ENCODE measurements at regions not wholly inside any gene's neighbourhood (a gene's known extent, or its start where the extent isn't known, plus 50 kb on each side); places are given as distances from the start of the nearest gene placed in this dataset.
A peak's percentile ranks its signal among the peaks of the same experiment; 100 is the strongest.

DNA sequence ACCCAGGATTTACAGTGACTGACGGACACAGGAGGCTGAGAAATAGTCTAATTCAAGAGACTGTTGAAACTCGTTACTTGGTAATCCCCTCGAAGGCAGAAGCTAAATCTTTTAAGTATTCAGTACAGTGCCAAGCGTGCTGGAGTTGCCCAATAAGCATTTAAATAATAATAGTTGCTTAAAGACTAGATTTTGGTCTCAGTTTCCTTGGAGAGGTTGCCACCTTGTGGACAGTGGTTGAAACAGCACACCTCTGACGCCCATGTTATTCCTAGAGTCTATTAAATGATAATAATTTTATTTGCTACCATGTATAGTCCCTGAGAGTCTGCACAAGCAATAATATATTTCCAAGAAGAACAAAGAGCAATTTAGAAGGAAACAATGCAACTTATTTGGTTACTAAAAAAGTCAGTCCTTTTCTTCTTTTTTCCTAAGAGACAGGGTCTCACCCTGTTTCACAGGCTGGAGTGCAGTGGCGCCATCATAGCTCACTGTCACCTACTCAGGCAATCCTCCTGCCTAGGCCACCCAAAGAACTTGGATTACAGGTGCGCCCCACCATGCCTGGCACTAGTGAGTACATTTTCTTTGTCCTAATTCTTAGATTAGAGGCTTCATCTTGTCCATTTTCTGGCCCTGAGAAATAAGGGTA is 138.0 kb upstream of the NUDT7 start (continued):
- TF ChIP-seq BATF2 (CRISPR knock-in tag; IDR thresholded peaks at IDR 0.05) (no peak), SIX1 (CRISPR knock-in tag; IDR thresholded peaks at IDR 0.05; ENCODE audit: borderline replicate concordance) (no peak), ASH2L (IDR thresholded peaks at IDR 0.05; ENCODE audit: insufficient read length, low read depth, low read length) (no peak), USF2 (IDR thresholded peaks at IDR 0.05; ENCODE audit: low read depth, low read length) (no peak), USF2 (CRISPR knock-in tag; IDR thresholded peaks at IDR 0.05; ENCODE audit: borderline replicate concordance) (no peak), ZNF124 (CRISPR knock-in tag; IDR thresholded peaks at IDR 0.05) (no peak), ZBTB21 (CRISPR knock-in tag; IDR thresholded peaks at IDR 0.05) (no peak), ZNF207 (IDR thresholded peaks at IDR 0.05; ENCODE audit: borderline replicate concordance) (no peak), RAD21 (CRISPR knock-in tag; IDR thresholded peaks at IDR 0.05) (peak; percentile 89), ZNF883 (CRISPR knock-in tag; IDR thresholded peaks at IDR 0.05; ENCODE audit: not compliant biosample characterization) (no peak), JARID2 (CRISPR knock-in tag; IDR thresholded peaks at IDR 0.05; ENCODE audit: insufficient replicate concordance) (no peak), KAT8 (CRISPR knock-in tag; IDR thresholded peaks at IDR 0.05) (no peak), ZFP41 (CRISPR knock-in tag; IDR thresholded peaks at IDR 0.05; ENCODE audit: borderline replicate concordance) (no peak), CEBPB (IDR thresholded peaks at IDR 0.05; ENCODE audit: borderline replicate concordance, low read depth, low read length) (peak; percentile 36; the same call in 1 of the 2 replicates), JUN (CRISPR knock-in tag; IDR thresholded peaks at IDR 0.05) (no peak), HOXD1 (CRISPR knock-in tag; IDR thresholded peaks at IDR 0.05) (no peak), RBM22 (optimal IDR thresholded peaks at IDR 0.05; ENCODE audit: low read length) (no peak), POLR2G (IDR thresholded peaks at IDR 0.05; ENCODE audit: low read depth, low read length) (no peak), FOXP1 (IDR thresholded peaks at IDR 0.05) (no peak), FOXP1 (CRISPR knock-in tag; IDR thresholded peaks at IDR 0.05) (no peak), ZNF251 (CRISPR knock-in tag; IDR thresholded peaks at IDR 0.05) (no peak), ZNF704 (CRISPR knock-in tag; IDR thresholded peaks at IDR 0.05; ENCODE audit: borderline replicate concordance) (no peak), CCAR2 (optimal IDR thresholded peaks at IDR 0.05; ENCODE audit: low read depth, low read length) (no peak), TARDBP (CRISPR knock-in tag; IDR thresholded peaks at IDR 0.05) (no peak), ERF (CRISPR knock-in tag; IDR thresholded peaks at IDR 0.05) (no peak), ZNF343 (CRISPR knock-in tag; IDR thresholded peaks at IDR 0.05) (no peak)
- TF ChIP-seq, protein P1, sequence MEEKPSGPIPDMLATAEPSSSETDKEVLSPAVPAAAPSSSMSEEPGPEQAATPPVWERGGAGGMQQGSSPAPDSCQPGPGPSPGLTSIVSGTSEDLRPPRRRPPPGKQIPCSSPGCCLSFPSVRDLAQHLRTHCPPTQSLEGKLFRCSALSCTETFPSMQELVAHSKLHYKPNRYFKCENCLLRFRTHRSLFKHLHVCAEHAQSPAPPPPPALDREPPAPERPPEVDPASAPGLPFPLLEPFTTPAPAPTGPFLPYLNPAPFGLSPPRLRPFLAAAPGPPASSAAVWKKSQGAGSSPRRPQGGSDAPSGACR (CRISPR knock-in tag; IDR thresholded peaks at IDR 0.05), result no peak
- TF ChIP-seq, protein P2, sequence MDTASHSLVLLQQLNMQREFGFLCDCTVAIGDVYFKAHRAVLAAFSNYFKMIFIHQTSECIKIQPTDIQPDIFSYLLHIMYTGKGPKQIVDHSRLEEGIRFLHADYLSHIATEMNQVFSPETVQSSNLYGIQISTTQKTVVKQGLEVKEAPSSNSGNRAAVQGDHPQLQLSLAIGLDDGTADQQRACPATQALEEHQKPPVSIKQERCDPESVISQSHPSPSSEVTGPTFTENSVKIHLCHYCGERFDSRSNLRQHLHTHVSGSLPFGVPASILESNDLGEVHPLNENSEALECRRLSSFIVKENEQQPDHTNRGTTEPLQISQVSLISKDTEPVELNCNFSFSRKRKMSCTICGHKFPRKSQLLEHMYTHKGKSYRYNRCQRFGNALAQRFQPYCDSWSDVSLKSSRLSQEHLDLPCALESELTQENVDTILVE (CRISPR knock-in tag; IDR thresholded peaks at IDR 0.05), result 0 out of 2 replicates have a peak, but pooled peaks have one; percentile 30

Data from HepG2 (cell line).